Osteoblast (primary cell): ENCODE measurements at regions not wholly inside any gene's neighbourhood (a gene's known extent, or its start where the extent isn't known, plus 50 kb on each side); places are given as distances from the start of the nearest gene placed in this dataset.
A peak's percentile ranks its signal among the peaks of the same experiment; 100 is the strongest.

Source experiments
- DNase-seq: peaks from one replicate; pipeline ENCODE4 v3.0.0; 2011; ENCODE audit warnings: low spot score, mixed read lengths; ENCODE audit not compliant: insufficient read length; ENCODE audit errors: missing footprints
- H2AFZ ChIP-seq: 2 replicates; pipeline ENCODE4 v1.6.0; 2011; ENCODE audit warnings: mild to moderate bottlenecking, low read length
- H3K27ac ChIP-seq: 2 replicates; pipeline ENCODE4 v1.5.1; 2011; ENCODE audit warnings: mild to moderate bottlenecking, low read depth, low read length, moderate library complexity
- H3K27me3 ChIP-seq: 2 replicates; pipeline ENCODE4 v1.6.0; 2012; ENCODE audit warnings: mild to moderate bottlenecking, control low read depth, inconsistent platforms, low read length, moderate library complexity; ENCODE audit not compliant: insufficient read depth
- H3K36me3 ChIP-seq: 2 replicates; pipeline ENCODE4 v1.5.1; 2011; ENCODE audit warnings: mild to moderate bottlenecking, low read length, control low read depth, moderate library complexity; ENCODE audit not compliant: insufficient read depth
- H3K4me1 ChIP-seq: 2 replicates; pipeline ENCODE4 v1.5.1; 2011; ENCODE audit warnings: mild to moderate bottlenecking, low read length, control low read depth, moderate library complexity; ENCODE audit not compliant: insufficient read depth
- H3K4me2 ChIP-seq: 2 replicates; pipeline ENCODE4 v1.6.0; 2011; ENCODE audit warnings: mild to moderate bottlenecking, low read length; ENCODE audit not compliant: insufficient read depth
- H3K4me3 ChIP-seq: fragments of 200-600 bp; sonication (generic); 3 replicates; pipeline ENCODE4 v1.5.1; 2012; ENCODE audit warnings: mild to moderate bottlenecking, low read length, inconsistent platforms; ENCODE audit not compliant: insufficient read depth
- H3K79me2 ChIP-seq: 2 replicates; pipeline ENCODE4 v1.6.0; 2012; ENCODE audit warnings: mild to moderate bottlenecking, low read length, control low read depth, inconsistent platforms; ENCODE audit not compliant: insufficient read depth
- H3K9me3 ChIP-seq: 2 replicates; pipeline ENCODE4 v1.5.1; 2011; ENCODE audit warnings: low read depth, low read length, control low read depth
- H4K20me1 ChIP-seq: 2 replicates; pipeline ENCODE4 v1.6.0; 2012; ENCODE audit warnings: mild to moderate bottlenecking, low read length, control low read depth; ENCODE audit not compliant: insufficient read depth
- CTCF ChIP-seq: IDR thresholded peaks from 2 replicates; pipeline ENCODE4 v1.5.1; 2011; ENCODE audit warnings: mild to moderate bottlenecking, low read depth, low read length, moderate library complexity; ENCODE audit errors: extremely low read depth

- no peak overlapping the region for H3K27ac ChIP-seq
- no peak overlapping the region for H2AFZ ChIP-seq
Observed at GRCh38 chr7:340979-341694, 51.2 kb downstream of the FOXL3 start.

GRCh38 chr7:341841-342638 lies 52.1 kb downstream of the FOXL3 start:
- Histone ChIP-seq H3K36me3 (no peaks in the 10 kb centered on the region), H3K27ac (no peak overlapping the region), H2AFZ (no peak overlapping the region), H4K20me1 (no peaks in the 10 kb centered on the region), H3K4me1 (no peaks in the 10 kb centered on the region), H3K4me2 (no peak overlapping the region), H3K79me2 (no peaks in the 10 kb centered on the region), H3K27me3 (peaks cover 14% of the 10 kb centered on the region), H3K9me3 (no peaks in the 10 kb centered on the region), H3K4me3 (no peak overlapping the region)
- no peak for TF ChIP-seq CTCF
- DNase-seq: peak; percentile 92

More at GRCh38 chr7:340979-341694, 51.2 kb downstream of the FOXL3 start:
- no peak for DNase-seq
- Histone ChIP-seq H3K79me2 (no peaks in the 10 kb centered on the region), H3K4me3 (no peak overlapping the region), H3K4me2 (no peak overlapping the region), H3K36me3 (no peaks in the 10 kb centered on the region), H3K4me1 (no peaks in the 10 kb centered on the region), H3K9me3 (no peaks in the 10 kb centered on the region), H3K27me3 (peaks cover 14% of the 10 kb centered on the region), H4K20me1 (no peaks in the 10 kb centered on the region)
- no peak for TF ChIP-seq CTCF

GRCh38 chr7:342681-343216 lies 52.8 kb downstream of the FOXL3 start:
- H3K27ac ChIP-seq: no peak overlapping the region
- no peaks in the 10 kb centered on the region for H3K4me1 ChIP-seq
- no peak overlapping the region for H3K4me3 ChIP-seq
- H3K27me3 ChIP-seq: peaks cover 14% of the 10 kb centered on the region
- H3K4me2 ChIP-seq: no peak overlapping the region
- no peak overlapping the region for H2AFZ ChIP-seq
- DNase-seq: peak; percentile 86
- no peaks in the 10 kb centered on the region for H3K9me3 ChIP-seq
- TF ChIP-seq CTCF: no peak
- H4K20me1 ChIP-seq: no peaks in the 10 kb centered on the region
- H3K36me3 ChIP-seq: no peaks in the 10 kb centered on the region
- no peaks in the 10 kb centered on the region for H3K79me2 ChIP-seq

- no peaks in the 10 kb centered on the region for H3K4me1 ChIP-seq
- no peak overlapping the region for H3K27ac ChIP-seq
- H3K4me2 ChIP-seq: no peak overlapping the region
- H3K79me2 ChIP-seq: no peaks in the 10 kb centered on the region
- H2AFZ ChIP-seq: no peak overlapping the region
- DNase-seq: no peak
- no peak for TF ChIP-seq CTCF
- H3K27me3 ChIP-seq: peaks cover 14% of the 10 kb centered on the region
- no peaks in the 10 kb centered on the region for H4K20me1 ChIP-seq
- no peaks in the 10 kb centered on the region for H3K9me3 ChIP-seq
- H3K36me3 ChIP-seq: no peaks in the 10 kb centered on the region
- H3K4me3 ChIP-seq: no peak overlapping the region
Observed at GRCh38 chr7:343227-343822, 53.4 kb downstream of the FOXL3 start.
